Spleen (tissue), 11 donors: ENCODE measurements at regions not wholly inside any gene's neighbourhood (a gene's known extent, or its start where the extent isn't known, plus 50 kb on each side); places are given as distances from the start of the nearest gene placed in this dataset.

Experiments used
- DNase-seq: peaks from one replicate; pipeline ENCODE4 v3.0.0-alpha.2; 2020
- H3K27ac ChIP-seq, 8 donors: fragments of 200-600 bp; sonication (generic) in 7 of 8; 1 replicate in 4 of 8; 2 replicates in 4 of 8; pipeline versions ENCODE4 v1.5.0 to v1.8.0; 2016 to 2021; ENCODE audit warnings: inconsistent platforms in 4 of 8, mild to moderate bottlenecking in 4 of 8, moderate library complexity in 1 of 8
- H3K27me3 ChIP-seq, 7 donors: fragments of 200-600 bp; sonication (generic) in 6 of 7; replicated peaks in 1 of 7; 1 replicate in 4 of 7; 2 replicates in 3 of 7; pipeline versions ENCODE4 v1.5.0 to v1.8.0; 2016 to 2021; ENCODE audit warnings: inconsistent platforms in 3 of 7, mild to moderate bottlenecking in 1 of 7
- H3K36me3 ChIP-seq, 6 donors: fragments of 200-600 bp; sonication (generic) in 5 of 6; 1 replicate in 4 of 6; 2 replicates in 2 of 6; pipeline versions ENCODE4 v1.5.0 to v1.8.0; 2016 to 2021; ENCODE audit warnings: inconsistent platforms in 2 of 6
- H3K4me1 ChIP-seq, 6 donors: fragments of 200-600 bp; sonication (generic) in 5 of 6; 1 replicate in 3 of 6; 2 replicates in 3 of 6; pipeline versions ENCODE4 v1.5.0 to v1.8.0; 2016 to 2021; ENCODE audit warnings: inconsistent platforms in 3 of 6
- H3K4me3 ChIP-seq, 8 donors: fragments of 200-600 bp; sonication (generic) in 7 of 8; 1 replicate in 4 of 8; 2 replicates in 4 of 8; pipeline versions ENCODE4 v1.5.0 to v1.8.0; 2016 to 2021; ENCODE audit warnings: inconsistent platforms in 4 of 8, mild to moderate bottlenecking in 4 of 8, moderate library complexity in 2 of 8
- H3K9me3 ChIP-seq, 8 donors: fragments of 200-600 bp; sonication (generic) in 7 of 8; 1 replicate in 4 of 8; 2 replicates in 4 of 8; pipeline versions ENCODE4 v1.5.0 to v1.8.0; 2016 to 2021; ENCODE audit warnings: inconsistent platforms in 4 of 8
- POLR2A ChIP-seq, 3 donors: fragments of 450-650 bp; IDR thresholded peaks; one replicate each; pipeline ENCODE4 v1.5.1; 2017; ENCODE audit warnings: antibody characterized with exemption in 3 of 3, mild to moderate bottlenecking in 1 of 3
- POLR2AphosphoS5 ChIP-seq, 3 donors: sonication (generic); formaldehyde crosslinking; IDR thresholded peaks; one replicate each; pipeline ENCODE4 v1.5.1; 2017; ENCODE audit warnings: antibody characterized with exemption in 3 of 3
- WGBS, 5 donors: extraction: QIAGEN DNeasy Blood & Tissue Kit in 3 of 5; methylation state at CpG; one replicate each; pipeline versions ENCODE4 v1.1.5 to v1.1.7; 2013 to 2018; 5-methylcytosine and 5-hydroxymethylcytosine counted together
- intact Hi-C: fragments of 100-400 bp; cut with DNase I; formaldehyde crosslinking; loops from one replicate; pipeline ENCODE4 v1.15.0; 2023; ENCODE audit warnings: low total_unique reads
- TF ChIP-seq, protein P1 (sequence below), 11 experiments: fragments of 200-600 bp in 7 of 11; fragments of 450-650 bp in 4 of 11; sonication (generic) in 4 of 11; IDR thresholded peaks in 8 of 11; conservative IDR thresholded peaks in 3 of 11; 1 replicate in 7 of 11; 2 replicates in 4 of 11; pipeline versions ENCODE4 v1.4.0 to v1.8.0; 2016 to 2021; ENCODE audit warnings: antibody characterized with exemption in 11 of 11, inconsistent platforms in 4 of 11, mild to moderate bottlenecking in 1 of 11
- donor health status: healthy with polysubstance abuse.
- donor health status: DM: no; HTN: no; CAD: no; lungs with moderate emphysema.
- donor health status: DM: no; HTN: no; CAD: no.
- donor health status: Bipolar disorder and iron deficiency.
- donor health status: healthy.
- donor health status: DM: no; HTN: no; CAD: no.
- donor health status: DM: yes; HTN: yes; CAD: no.

DNA sequence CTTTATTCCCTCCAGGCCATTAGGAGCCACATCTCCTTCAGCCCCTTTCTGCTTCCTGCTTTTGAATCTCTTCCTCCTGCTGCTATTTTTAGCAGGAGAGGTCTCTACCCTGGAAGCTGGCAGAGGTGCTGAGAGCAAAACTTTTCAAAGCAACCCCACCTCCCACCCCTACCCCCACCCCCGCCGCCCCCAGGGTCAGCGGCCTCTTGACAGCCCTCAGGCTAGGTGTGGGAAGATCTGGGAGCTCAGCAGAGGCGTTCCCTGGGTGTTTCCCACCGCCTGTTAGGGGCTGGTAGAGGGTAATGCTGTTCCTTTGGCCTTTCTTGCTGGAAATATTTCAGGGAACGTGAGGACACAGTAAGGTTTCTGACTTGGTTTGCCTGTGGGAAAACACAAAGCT lies 112.5 kb upstream of the CACHD1 start:
- Histone ChIP-seq H3K4me3 (no peak overlapping the region), H3K27me3 (peaks cover 0 to 9% (median 0%) of the 10 kb centered on the region in 7 donors), H3K36me3 (no peaks in the 10 kb centered on the region), H3K4me1 (peaks cover 0 to 5% (median 0%) of the 10 kb centered on the region in 6 donors), H3K27ac (no peak overlapping the region), H3K9me3 (no peaks in the 10 kb centered on the region)
- no peak for DNase-seq
- TF ChIP-seq POLR2AphosphoS5 (IDR thresholded peaks at IDR 0.05): no peak
- no peak for TF ChIP-seq POLR2A (IDR thresholded peaks at IDR 0.05)
- TF ChIP-seq, protein P1, sequence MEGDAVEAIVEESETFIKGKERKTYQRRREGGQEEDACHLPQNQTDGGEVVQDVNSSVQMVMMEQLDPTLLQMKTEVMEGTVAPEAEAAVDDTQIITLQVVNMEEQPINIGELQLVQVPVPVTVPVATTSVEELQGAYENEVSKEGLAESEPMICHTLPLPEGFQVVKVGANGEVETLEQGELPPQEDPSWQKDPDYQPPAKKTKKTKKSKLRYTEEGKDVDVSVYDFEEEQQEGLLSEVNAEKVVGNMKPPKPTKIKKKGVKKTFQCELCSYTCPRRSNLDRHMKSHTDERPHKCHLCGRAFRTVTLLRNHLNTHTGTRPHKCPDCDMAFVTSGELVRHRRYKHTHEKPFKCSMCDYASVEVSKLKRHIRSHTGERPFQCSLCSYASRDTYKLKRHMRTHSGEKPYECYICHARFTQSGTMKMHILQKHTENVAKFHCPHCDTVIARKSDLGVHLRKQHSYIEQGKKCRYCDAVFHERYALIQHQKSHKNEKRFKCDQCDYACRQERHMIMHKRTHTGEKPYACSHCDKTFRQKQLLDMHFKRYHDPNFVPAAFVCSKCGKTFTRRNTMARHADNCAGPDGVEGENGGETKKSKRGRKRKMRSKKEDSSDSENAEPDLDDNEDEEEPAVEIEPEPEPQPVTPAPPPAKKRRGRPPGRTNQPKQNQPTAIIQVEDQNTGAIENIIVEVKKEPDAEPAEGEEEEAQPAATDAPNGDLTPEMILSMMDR (IDR thresholded peaks at IDR 0.05 in 8 of 11, conservative IDR thresholded peaks at IDR 0.05 in 3 of 11): no peak
- intact Hi-C loops: no loop called here
- 39 to 70% (median 46%) methylated on average over 6 of the region's 6 CpGs for WGBS, 5 donors

DNA sequence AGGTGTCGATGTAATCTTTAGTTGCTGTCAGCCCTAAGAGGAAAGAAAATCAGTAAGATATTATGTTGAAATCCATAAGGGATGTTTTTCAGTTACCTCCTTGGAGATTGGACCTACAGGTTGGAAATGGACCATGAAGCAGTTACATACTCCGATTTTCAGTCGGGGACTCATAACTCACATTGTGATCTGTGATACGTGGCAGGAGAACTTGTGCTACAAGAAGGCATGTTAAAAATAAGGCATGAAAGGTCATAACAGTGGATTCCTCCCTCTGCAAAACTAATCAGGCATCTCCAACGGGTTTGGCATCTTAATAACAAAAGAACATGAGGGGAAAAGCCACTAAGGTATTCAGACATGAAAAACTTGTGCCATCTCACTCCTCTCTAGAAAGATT lies 111.2 kb upstream of the CACHD1 start:
- TF ChIP-seq POLR2A (IDR thresholded peaks at IDR 0.05) (no peak), POLR2AphosphoS5 (IDR thresholded peaks at IDR 0.05) (no peak)
- TF ChIP-seq, protein P1 (IDR thresholded peaks at IDR 0.05 in 8 of 11, conservative IDR thresholded peaks at IDR 0.05 in 3 of 11): no peak
- DNase-seq: no peak
- no peak overlapping the region for H3K4me3 ChIP-seq
- H3K36me3 ChIP-seq: no peaks in the 10 kb centered on the region
- no peaks in the 10 kb centered on the region for H3K9me3 ChIP-seq
- intact Hi-C loops: no loop called here
- H3K27me3 ChIP-seq: peaks cover 0 to 9% (median 0%) of the 10 kb centered on the region in 7 donors
- peaks cover 0 to 5% (median 0%) of the 10 kb centered on the region in 6 donors for H3K4me1 ChIP-seq
- 79 to 88% (median 83%) methylated on average over 5 of the region's 5 CpGs for WGBS, 5 donors
- H3K27ac ChIP-seq: no peak overlapping the region

DNA sequence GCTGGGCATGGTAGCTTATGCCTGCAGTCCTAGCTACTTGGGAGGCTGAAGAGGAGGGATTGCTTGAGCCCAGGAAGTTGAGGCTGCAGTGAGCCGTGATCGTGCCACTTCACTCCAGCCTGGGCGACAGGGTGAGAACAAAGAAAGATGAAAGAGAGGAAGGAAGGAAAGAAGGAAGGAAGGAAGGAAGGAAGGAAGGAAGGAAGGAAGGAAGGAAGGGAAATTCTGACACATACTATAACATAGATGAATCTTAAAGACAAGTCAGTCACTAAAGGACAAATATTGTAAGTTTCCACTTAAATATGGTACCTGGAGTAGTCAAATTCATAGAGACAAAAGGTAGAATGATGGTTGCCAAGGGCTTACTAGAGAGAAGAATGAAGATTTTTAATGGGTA lies 108.0 kb upstream of the CACHD1 start:
- H3K9me3 ChIP-seq: no peaks in the 10 kb centered on the region
- peaks cover 0 to 3% (median 0%) of the 10 kb centered on the region in 6 donors for H3K4me1 ChIP-seq
- no peak overlapping the region for H3K4me3 ChIP-seq
- H3K27me3 ChIP-seq: peaks cover 0 to 4% (median 0%) of the 10 kb centered on the region in 7 donors
- TF ChIP-seq POLR2A (IDR thresholded peaks at IDR 0.05) (no peak), POLR2AphosphoS5 (IDR thresholded peaks at IDR 0.05) (no peak)
- TF ChIP-seq, protein P1 (IDR thresholded peaks at IDR 0.05 in 8 of 11, conservative IDR thresholded peaks at IDR 0.05 in 3 of 11): no peak
- intact Hi-C loops: no loop called here
- 56 to 77% (median 74%) methylated on average over 3 of the region's 3 CpGs for WGBS, 5 donors
- H3K36me3 ChIP-seq: no peaks in the 10 kb centered on the region
- no peak overlapping the region for H3K27ac ChIP-seq
- DNase-seq: no peak

DNA sequence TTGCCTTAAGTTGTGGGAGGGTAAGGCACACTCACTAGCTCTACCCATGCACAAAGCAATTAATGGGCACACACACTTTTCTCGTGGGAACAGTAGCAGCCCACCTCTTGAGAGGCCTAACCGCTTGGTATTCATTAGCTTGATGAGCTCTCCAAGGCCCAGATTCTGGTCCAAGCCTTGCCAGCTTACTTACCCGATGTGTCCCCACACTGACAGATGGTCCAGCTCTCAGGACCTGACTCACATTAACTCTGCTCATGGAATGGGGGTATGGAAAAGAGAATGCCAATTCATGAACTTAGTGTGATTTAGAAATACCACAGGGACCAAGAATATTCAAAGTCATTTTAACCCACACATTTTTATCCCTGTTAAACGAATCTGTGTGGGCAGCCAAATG lies 106.8 kb upstream of the CACHD1 start:
- Histone ChIP-seq H3K27ac (no peak overlapping the region), H3K36me3 (no peaks in the 10 kb centered on the region), H3K4me1 (no peaks in the 10 kb centered on the region), H3K27me3 (no peaks in the 10 kb centered on the region), H3K9me3 (no peaks in the 10 kb centered on the region), H3K4me3 (no peak overlapping the region)
- TF ChIP-seq POLR2A (IDR thresholded peaks at IDR 0.05): no peak
- intact Hi-C loops: no loop called here
- no peak for DNase-seq
- 81 to 87% (median 81%) methylated on average over 4 of the region's 4 CpGs for WGBS, 5 donors

DNA sequence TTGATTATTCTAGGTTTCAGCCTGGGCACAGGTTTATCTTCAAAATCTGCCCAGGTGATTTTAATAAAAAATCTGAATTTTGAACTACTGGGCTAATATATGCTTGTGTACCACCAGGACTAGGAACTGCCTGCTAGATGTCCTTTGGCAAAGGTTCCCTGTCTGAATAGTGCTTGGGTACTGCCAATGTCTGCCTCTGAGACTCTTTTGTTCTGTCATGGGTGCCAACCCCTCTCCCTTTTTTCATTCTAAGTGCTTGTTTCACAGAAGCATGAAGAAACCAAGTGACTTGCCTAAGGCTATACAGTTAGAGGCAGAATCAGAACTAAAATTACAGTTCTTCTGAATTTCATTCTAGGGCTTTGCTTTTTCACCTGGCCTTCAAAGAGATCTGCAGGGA lies 106.3 kb upstream of the CACHD1 start:
- no peak for TF ChIP-seq POLR2AphosphoS5 (IDR thresholded peaks at IDR 0.05)
- no peak for TF ChIP-seq POLR2A (IDR thresholded peaks at IDR 0.05)
- TF ChIP-seq, protein P1 (IDR thresholded peaks at IDR 0.05 in 8 of 11, conservative IDR thresholded peaks at IDR 0.05 in 3 of 11): no peak
- no peak overlapping the region for H3K4me3 ChIP-seq
- no peaks in the 10 kb centered on the region for H3K36me3 ChIP-seq
- H3K4me1 ChIP-seq: no peaks in the 10 kb centered on the region
- H3K27ac ChIP-seq: no peak overlapping the region
- intact Hi-C loops: no loop called here
- no peaks in the 10 kb centered on the region for H3K9me3 ChIP-seq
- DNase-seq: no peak
- H3K27me3 ChIP-seq: no peaks in the 10 kb centered on the region
